H1 (cell line): ENCODE measurements at regions not wholly inside any gene's neighbourhood (a gene's known extent, or its start where the extent isn't known, plus 50 kb on each side); places are given as distances from the start of the nearest gene placed in this dataset.

ENCODE experiments used
- CHD1 ChIP-seq: IDR thresholded peaks from 2 replicates; pipeline ENCODE4 v1.6.1; 2012; ENCODE audit warnings: low read depth, low read length, improper control_type of control experiment
- EGR1 ChIP-seq: IDR thresholded peaks from 2 replicates; pipeline ENCODE4 v1.6.1; 2011; ENCODE audit warnings: low read depth, low read length, borderline replicate concordance
- KDM1A ChIP-seq: fragments of 200-600, 300-600 bp; sonication (generic); IDR thresholded peaks from 2 replicates; pipeline ENCODE4 v1.7.1; 2016; ENCODE audit warnings: mild to moderate bottlenecking, low read length, borderline replicate concordance
- NANOG ChIP-seq: IDR thresholded peaks from 2 replicates; pipeline ENCODE4 v1.6.1; 2011; ENCODE audit warnings: low read length, low read depth, mild to moderate bottlenecking, inconsistent platforms; ENCODE audit not compliant: insufficient read depth, poor library complexity, severe bottlenecking
- RNF2 ChIP-seq: fragments of 200-900, 300-1000 bp; sonication (generic); IDR thresholded peaks from 2 replicates; pipeline ENCODE4 v1.7.1; 2016; ENCODE audit warnings: borderline replicate concordance, low read depth, mild to moderate bottlenecking, antibody characterized with exemption, low read length; ENCODE audit not compliant: poor library complexity, severe bottlenecking; ENCODE audit errors: missing control alignments
- SP2 ChIP-seq: IDR thresholded peaks from 2 replicates; pipeline ENCODE4 v1.6.1; 2012; ENCODE audit warnings: mild to moderate bottlenecking, low read length, inconsistent platforms
- SRF ChIP-seq: IDR thresholded peaks from 2 replicates; pipeline ENCODE4 v1.6.1; 2011; ENCODE audit warnings: mild to moderate bottlenecking, low read depth, low read length, moderate library complexity
- ZNF274 ChIP-seq: IDR thresholded peaks from 2 replicates; pipeline ENCODE4 v1.7.0; 2012; ENCODE audit warnings: low read length, borderline replicate concordance; ENCODE audit errors: extremely low read depth

DNA sequence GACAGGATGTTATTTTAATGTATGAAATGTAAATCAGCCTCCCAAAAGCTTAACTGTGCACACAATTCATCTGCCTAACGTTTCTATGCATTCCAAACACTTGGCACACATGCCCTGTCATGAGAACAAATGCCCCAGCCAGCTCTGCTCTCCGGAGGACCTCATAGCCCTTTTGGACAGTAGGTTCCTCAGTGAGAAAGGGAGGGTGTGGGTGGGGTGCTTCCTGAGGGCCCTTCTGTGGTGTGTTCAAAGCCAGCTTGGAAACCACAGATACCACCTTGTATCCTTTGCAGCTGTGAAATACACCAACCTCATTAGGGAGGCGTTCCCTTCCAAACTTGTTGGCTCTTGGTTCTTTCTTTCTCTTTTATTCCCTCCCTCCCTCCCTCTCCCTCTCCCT, 102.2 kb upstream of the ASB18 start (continued):
- no peak for TF ChIP-seq SP2
- no peak for TF ChIP-seq CHD1
- no peak for TF ChIP-seq EGR1
- TF ChIP-seq RNF2 = no peak
- TF ChIP-seq ZNF274 = no peak
- no peak for TF ChIP-seq KDM1A
- TF ChIP-seq SRF = no peak
- TF ChIP-seq NANOG = no peak
